ENCODE measurements at regions not wholly inside any gene's neighbourhood (a gene's known extent, or its start where the extent isn't known, plus 50 kb on each side); places are given as distances from the start of the nearest gene placed in this dataset.

GRCh38 chr3:76171647-76172046 is 386.3 kb upstream of the ZNF717 start:
- no peaks in the 10 kb centered on the region for H3F3A ChIP-seq (ENCODE audit: insufficient read depth, low read depth)
- no peak overlapping the region for H3K27ac ChIP-seq
- H3K9me2 ChIP-seq (ENCODE audit: insufficient read depth), result no peaks in the 10 kb centered on the region
- ChIA-PET POLR2A (ENCODE audit: unreplicated experiment) (no interaction called here), CTCF (no interaction called here)
- H3K27me3 ChIP-seq (ENCODE audit: insufficient read depth, low read depth), result no peaks in the 10 kb centered on the region
- TF ChIP-seq CTCF (conservative IDR thresholded peaks at IDR 0.05) (no peak), EZH2 (IDR thresholded peaks at IDR 0.05; ENCODE audit: low read depth) (no peak)
- no peak overlapping the region for H3K4me2 ChIP-seq
- no peaks in the 10 kb centered on the region for H3K79me2 ChIP-seq (ENCODE audit: low read depth)
- intact Hi-C loops (cut with micrococcal nuclease; ENCODE audit: unreplicated experiment), result no loop called here
- no peaks in the 10 kb centered on the region for H3K4me1 ChIP-seq (replicated peaks; ENCODE audit: insufficient read depth)
- no peak overlapping the region for H3K4me3 ChIP-seq
- BruUV-seq (replicated peaks), result no TSS peak
- DNase-seq, result no peak
- H3K36me3 ChIP-seq (ENCODE audit: low read depth), result no peaks in the 10 kb centered on the region
- H3K9me3 ChIP-seq (ENCODE audit: insufficient read depth, low read depth), result no peaks in the 10 kb centered on the region
- no peak overlapping the region; the same call in 1 of the 2 replicates for H2AFZ ChIP-seq
- H4K20me1 ChIP-seq (ENCODE audit: insufficient read depth), result no peaks in the 10 kb centered on the region

- H3K27ac ChIP-seq, result no peak overlapping the region
- H3F3A ChIP-seq (ENCODE audit: insufficient read depth, low read depth), result no peaks in the 10 kb centered on the region
- H3K4me3 ChIP-seq, result no peak overlapping the region
- no peaks in the 10 kb centered on the region for H3K9me2 ChIP-seq (ENCODE audit: insufficient read depth)
- POLR2A ChIA-PET (ENCODE audit: unreplicated experiment), result no interaction called here
- no peaks in the 10 kb centered on the region for H4K20me1 ChIP-seq (ENCODE audit: insufficient read depth)
- H3K4me1 ChIP-seq (replicated peaks; ENCODE audit: insufficient read depth), result no peaks in the 10 kb centered on the region
- no peaks in the 10 kb centered on the region for H3K27me3 ChIP-seq (ENCODE audit: insufficient read depth, low read depth)
- no TSS peak for BruUV-seq (replicated peaks)
- CTCF ChIA-PET, result no interaction called here
- no peaks in the 10 kb centered on the region for H3K36me3 ChIP-seq (ENCODE audit: low read depth)
- H3K4me2 ChIP-seq, result no peak overlapping the region
- intact Hi-C loops (cut with micrococcal nuclease; ENCODE audit: unreplicated experiment), result no loop called here
- no peaks in the 10 kb centered on the region for H3K79me2 ChIP-seq (ENCODE audit: low read depth)
- TF ChIP-seq CTCF (conservative IDR thresholded peaks at IDR 0.05), result no peak
- TF ChIP-seq EZH2 (IDR thresholded peaks at IDR 0.05; ENCODE audit: low read depth), result no peak
- H2AFZ ChIP-seq, result no peak overlapping the region
- DNase-seq, result no peak
- no peaks in the 10 kb centered on the region for H3K9me3 ChIP-seq (ENCODE audit: insufficient read depth, low read depth)
Observed at GRCh38 chr3:76177610-76178009, 392.3 kb upstream of the ZNF717 start.

DNA sequence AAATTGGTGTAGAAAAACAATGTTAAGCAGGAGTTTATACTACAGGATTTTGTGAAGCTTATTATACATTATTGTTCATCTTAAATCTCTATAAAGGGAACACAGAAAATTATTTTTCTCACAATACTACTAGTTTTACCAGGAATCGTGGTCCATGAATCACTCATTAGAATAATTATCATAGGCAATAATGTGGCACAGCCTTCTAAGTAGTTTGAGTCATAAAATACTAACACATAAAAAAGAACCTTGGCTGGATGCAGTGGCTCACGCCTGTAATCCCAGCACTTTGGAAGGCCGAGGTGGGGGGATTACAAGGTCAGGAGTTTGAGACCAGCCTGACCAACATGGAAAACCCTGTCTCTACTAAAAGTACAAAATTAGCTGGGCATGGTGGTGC is 393.1 kb upstream of the ZNF717 start:
- Histone ChIP-seq H3K4me2 (no peak overlapping the region), H3K27me3 (ENCODE audit: insufficient read depth, low read depth) (no peaks in the 10 kb centered on the region), H3K9me2 (ENCODE audit: insufficient read depth) (no peaks in the 10 kb centered on the region), H3K79me2 (ENCODE audit: low read depth) (no peaks in the 10 kb centered on the region), H2AFZ (no peak overlapping the region), H3K9me3 (ENCODE audit: insufficient read depth, low read depth) (no peaks in the 10 kb centered on the region), H3F3A (ENCODE audit: insufficient read depth, low read depth) (no peaks in the 10 kb centered on the region), H3K4me3 (no peak overlapping the region), H3K36me3 (ENCODE audit: low read depth) (no peaks in the 10 kb centered on the region), H3K27ac (no peak overlapping the region), H4K20me1 (ENCODE audit: insufficient read depth) (no peaks in the 10 kb centered on the region), H3K4me1 (replicated peaks; ENCODE audit: insufficient read depth) (no peaks in the 10 kb centered on the region)
- BruUV-seq (replicated peaks), result no TSS peak
- no peak for TF ChIP-seq EZH2 (IDR thresholded peaks at IDR 0.05; ENCODE audit: low read depth)
- TF ChIP-seq CTCF (conservative IDR thresholded peaks at IDR 0.05), result no peak
- ChIA-PET CTCF (no interaction called here), POLR2A (ENCODE audit: unreplicated experiment) (no interaction called here)
- intact Hi-C loops (cut with micrococcal nuclease; ENCODE audit: unreplicated experiment), result no loop called here
- DNase-seq, result no peak

Data from PC-9 (cell line).